CD4-positive, alpha-beta T cell treated with Interleukin-4 for 4 hours (primary cell): ENCODE measurements at regions not wholly inside any gene's neighbourhood (a gene's known extent, or its start where the extent isn't known, plus 50 kb on each side); places are given as distances from the start of the nearest gene placed in this dataset.
"Not testable (repeated sequence)": the region's sequence is repeated elsewhere in the genome, so short reads cannot be mapped to it uniquely, and the experiment has no call there.

ENCODE experiments used
- DNase-seq: peaks from one replicate; pipeline ENCODE4 v3.0.0-alpha.2; 2020

GRCh38 chrX:63285375-63285774 is 65.8 kb downstream of the SPIN4 start:
- no peak for DNase-seq

DNA sequence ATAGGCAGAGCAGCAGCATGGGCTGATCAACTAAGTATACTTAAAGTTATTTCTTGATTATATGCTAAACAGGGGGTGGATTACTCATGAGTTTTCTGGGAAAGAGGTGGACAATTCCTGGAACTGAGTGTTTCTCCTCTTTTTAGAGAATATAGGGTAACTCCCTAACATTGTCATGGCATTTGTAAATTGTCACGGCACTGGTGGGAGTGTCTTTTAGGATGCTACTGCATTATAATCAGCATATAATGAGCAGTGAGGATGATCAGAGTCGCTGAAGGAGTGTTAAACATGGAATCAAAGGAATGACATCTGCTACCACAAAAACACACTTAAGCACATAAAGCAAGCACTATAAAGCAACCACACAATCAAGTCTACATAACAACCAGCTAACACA is 66.5 kb downstream of the SPIN4 start:
- DNase-seq = no peak

GRCh38 chrX:63283348-63283747 is 67.8 kb downstream of the SPIN4 start:
- no peak for DNase-seq

GRCh38 chrX:63282828-63283227 is 68.3 kb downstream of the SPIN4 start:
- DNase-seq = no peak

DNA sequence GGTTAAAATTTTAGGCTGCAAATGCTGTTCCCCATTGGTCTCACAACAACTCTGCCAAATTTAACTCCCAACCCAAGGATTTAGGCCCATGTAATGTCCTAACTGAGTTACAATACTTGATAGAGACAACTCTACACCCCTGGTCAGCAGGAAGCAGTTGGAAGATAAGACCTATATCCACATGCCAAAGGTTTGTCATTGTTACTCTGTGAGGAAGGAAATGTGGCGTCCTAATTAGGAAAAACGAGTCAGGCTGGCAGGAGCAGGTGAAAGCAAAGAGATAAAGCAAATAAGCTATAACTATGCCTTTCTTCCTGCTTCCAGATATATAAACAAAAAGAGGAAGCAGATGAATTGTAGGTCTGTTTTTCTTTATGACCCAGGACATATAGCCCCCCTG is 69.1 kb downstream of the SPIN4 start:
- DNase-seq = no peak

DNA sequence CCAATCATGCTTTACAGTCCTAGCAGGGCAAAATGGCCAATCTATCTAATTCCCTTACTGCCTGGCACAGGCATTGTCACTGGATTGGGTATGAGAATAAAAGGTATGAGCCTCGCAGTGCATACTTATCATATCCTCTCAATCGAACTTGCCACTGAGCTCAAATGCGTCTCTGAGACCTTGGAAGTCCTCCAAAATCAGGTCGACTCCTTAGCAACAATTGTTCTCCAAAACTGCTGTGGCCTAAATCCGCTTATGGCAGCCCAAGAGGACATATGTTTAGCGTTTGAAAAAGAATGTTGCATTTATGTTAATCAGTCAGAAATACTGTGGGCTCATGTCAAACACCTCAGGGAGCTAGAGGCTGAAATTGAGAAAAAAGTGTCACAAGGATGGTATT is 69.7 kb downstream of the SPIN4 start:
- no peak for DNase-seq

DNA sequence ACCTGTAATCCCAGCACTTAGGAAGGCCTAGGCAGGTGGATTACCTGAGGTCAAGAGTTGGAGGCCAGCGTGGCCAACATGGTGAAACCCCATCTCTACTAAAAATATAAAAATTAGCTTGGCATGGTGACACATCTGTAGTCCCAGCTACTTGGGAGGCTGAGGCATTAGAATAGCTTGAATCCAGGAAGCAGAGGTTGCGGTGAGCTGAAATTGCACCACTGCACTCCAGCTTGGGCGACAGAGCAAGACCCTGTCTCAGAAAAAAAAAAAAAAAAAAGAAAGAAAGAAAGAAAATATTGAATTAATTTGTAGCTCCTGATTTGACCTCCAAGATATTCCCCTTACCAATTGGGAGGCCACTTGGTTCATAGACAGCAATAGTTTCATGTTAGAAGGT is 73.7 kb downstream of the SPIN4 start:
- DNase-seq = not testable (repeated sequence)

DNA sequence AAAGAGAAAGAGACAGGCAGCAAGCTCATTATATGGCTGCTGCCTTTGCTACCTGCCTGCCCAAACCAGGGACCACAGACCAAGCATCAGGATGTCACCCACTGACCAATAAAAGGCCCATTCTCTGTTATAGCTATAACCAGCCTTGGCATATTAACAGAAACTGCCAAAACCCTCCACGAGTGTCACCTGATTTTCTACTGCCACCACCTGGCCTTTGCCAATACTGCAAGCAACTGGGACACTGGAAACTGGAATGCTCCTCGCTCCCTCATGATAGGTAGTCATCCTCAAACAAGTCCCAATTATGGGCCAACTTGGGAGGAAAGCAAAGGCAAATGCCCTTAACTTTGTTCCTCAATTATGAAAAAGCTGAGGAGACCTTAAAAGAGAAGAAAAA is 76.0 kb downstream of the SPIN4 start:
- DNase-seq = peak; percentile 8

DNA sequence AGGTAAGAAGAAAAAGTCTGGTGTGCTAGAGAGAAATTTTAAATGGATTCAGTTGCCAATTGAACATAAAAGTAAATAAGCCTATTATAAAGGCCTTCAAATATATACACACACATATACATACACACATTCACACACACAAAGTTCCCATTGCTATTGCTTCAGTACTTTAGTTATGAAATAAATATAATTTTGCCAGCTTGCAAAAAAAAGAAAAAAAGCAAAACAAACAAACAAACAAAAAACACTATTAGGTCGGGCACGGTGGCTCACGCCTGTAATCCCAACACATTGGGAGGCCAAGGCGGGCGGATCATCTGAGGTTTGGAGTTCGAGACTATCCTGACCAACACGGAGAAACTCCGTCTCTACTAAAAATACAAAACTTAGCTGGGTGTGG is 80.3 kb downstream of the SPIN4 start:
- no peak for DNase-seq

DNA sequence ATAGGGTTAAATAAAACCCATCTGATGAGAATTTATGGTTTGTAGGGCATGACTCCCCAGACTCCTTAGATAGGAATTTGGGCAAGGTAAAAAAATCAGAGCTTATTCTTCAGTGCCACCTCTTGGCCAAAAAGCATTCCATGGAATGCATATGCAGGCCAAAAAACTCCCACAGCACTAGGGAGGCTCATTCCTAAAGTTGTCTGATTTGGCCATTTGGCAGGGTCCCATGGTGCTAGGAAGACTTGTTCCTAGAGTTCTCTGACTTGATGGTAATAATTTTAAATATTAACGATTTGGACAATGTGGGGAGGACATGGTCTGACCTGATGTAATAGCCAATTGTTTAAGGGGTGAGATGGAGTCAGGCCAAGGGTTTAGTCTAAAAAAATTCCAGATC is 93.0 kb downstream of the SPIN4 start:
- no peak for DNase-seq

DNA sequence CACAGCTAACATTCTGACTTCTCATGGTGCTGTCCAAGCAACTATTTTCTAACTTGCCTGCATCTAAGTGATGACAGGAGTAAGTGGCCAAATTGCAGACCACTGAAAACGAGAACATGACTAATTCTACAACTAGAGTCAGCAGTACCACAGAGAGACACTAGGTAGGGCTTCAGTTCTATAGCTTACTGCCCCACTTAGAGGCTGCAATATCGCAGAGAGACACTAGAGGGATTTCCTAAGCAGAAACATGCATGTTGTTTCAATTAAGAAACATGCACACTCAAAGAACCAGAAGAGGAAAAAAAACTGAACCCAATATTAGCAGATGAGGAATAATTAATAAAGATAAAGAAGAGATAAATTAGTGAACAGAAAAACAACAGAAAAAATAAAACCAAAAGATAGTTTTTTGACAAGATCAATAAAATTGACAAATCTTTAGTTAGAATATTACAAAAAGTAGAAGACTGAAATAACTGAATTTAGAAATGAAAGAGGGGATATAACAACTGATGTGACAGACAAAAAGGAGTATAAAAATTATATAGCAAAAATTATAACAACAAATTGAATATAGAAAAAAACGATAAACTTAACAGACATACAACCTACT is 100.8 kb downstream of the SPIN4 start:
- DNase-seq = peak; percentile 48

GRCh38 chrX:63242689-63243088 is 108.4 kb downstream of the SPIN4 start:
- DNase-seq = not testable (repeated sequence)

DNA sequence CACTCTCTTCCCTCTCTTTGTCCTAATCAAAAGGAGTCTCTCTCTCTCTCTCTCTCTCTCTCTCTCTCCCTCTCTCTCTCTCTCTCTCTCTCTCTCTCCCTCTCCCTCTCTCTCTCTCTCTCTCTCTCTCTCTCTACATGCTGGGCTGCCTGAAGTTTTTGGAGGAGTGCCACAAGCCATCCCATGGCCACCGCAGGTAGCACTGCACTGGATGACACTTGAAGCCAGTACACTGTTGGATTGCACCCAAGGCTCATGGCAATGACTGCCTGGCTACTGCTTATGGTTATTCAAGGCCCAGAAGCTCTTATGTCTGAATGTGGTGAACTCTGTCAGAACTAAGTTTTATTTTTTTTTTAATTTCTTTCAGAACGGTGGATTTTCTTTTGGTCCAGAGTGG is 115.2 kb downstream of the SPIN4 start:
- DNase-seq = not testable (repeated sequence)

DNA sequence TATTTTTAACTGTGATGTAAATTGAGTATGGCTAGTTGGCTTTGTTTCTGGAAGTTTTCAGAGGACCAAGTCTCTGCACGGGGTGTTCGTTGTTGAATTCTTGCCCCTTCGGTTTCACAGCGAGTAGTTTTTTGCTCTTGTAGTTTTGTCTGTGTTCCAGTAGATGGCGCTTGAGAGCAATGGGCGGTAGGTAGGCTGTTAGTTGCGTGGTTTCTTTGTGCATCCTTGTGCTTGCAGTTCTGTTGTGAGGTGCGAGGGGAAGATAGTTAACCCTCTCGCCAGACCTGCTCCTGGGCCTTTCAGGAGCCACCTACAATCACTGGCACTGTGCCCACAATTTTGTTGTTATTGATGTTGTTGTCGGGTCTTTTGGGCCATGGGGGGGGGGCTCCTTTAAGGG is 118.1 kb downstream of the SPIN4 start:
- not testable (repeated sequence) for DNase-seq

GRCh38 chrX:63218202-63218601 is 132.9 kb downstream of the SPIN4 start:
- not testable (repeated sequence) for DNase-seq

GRCh38 chrX:63217549-63217948 is 133.6 kb downstream of the SPIN4 start:
- not testable (repeated sequence) for DNase-seq

DNA sequence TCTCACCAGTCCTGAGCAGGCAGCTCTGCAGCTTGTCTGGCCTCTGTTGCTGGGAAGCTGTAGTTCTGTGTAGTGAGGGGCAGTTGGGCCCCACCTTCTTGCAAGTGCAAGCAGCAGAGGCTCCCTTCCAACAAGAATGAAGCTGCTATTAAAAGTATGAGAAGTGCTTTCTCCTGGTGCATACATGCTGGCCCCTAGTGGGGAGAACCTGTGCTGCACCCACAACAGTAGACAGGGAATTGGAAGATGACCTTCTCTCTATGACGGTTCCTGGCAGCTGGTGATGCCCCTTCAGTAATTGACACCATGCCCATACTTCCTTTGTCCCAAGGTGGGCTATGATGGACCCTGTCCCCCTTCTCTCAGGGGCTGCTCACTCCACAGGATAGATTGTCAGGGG is 141.5 kb downstream of the SPIN4 start:
- not testable (repeated sequence) for DNase-seq

GRCh38 chrX:63209128-63209527 is 142.0 kb downstream of the SPIN4 start:
- DNase-seq = not testable (repeated sequence)

DNA sequence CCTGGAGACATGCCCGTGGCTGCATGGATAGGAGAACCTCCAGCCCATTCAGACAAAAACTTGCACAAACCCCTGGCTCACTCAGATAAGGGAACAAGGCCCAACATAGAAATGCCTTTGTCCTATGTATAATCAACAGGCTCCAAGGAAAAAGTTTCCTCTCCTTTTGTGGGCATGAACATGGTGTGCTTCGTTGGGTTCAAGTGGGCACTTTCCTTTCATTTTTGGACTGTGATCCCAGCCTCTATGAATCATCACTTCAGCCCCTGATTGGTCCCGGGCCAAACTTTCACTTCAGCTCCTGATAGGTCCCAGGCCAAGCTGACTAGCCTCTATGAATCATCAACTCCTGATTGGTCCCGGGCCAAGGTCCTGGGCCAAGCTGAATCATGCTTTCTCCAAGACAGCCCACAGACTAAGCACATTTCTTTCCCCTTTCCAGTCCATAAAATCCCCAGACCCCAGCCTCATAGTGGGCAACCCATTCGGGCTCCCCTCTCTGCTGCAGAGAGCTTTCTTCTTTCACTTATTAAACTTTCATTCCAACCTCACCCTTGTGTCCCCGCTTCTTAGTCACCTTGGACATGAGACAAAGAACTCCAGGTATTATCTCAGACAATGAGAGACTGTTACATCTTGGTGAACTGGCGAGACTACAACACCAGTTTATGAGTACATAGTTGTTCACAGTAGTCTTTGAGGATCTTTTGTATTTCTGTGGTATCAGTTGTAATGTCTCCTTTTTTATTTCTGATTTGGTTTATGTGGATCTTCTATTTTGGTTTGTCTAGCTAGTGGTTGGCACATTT is 146.7 kb downstream of the SPIN4 start:
- DNase-seq = not testable (repeated sequence)

- not testable (repeated sequence) for DNase-seq
Measured at GRCh38 chrX:63201987-63202386, 149.1 kb downstream of the SPIN4 start.

DNA sequence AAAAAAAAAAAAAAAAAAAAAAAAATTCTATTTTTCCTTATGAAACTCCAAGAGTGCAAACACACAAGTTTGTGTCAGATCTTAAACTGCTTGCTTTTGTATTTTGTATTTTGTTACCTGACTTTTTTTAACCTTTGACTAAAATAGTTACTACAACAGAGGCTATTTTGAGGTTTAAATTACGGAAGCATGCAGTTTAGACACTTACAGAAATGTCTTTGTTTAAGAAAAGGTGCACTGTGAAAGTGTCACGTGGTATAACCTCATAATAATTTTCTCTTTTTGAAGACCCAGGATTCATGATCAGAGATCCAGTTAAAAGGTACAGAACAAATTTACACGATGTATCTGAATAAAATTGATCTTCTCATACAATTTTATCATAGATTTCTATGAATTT is 152.4 kb downstream of the SPIN4 start:
- not testable (repeated sequence) for DNase-seq

GRCh38 chrX:63192366-63193041 is 158.6 kb downstream of the SPIN4 start:
- not testable (repeated sequence) for DNase-seq

GRCh38 chrX:63186137-63186536 is 165.0 kb downstream of the SPIN4 start:
- DNase-seq = no peak

DNA sequence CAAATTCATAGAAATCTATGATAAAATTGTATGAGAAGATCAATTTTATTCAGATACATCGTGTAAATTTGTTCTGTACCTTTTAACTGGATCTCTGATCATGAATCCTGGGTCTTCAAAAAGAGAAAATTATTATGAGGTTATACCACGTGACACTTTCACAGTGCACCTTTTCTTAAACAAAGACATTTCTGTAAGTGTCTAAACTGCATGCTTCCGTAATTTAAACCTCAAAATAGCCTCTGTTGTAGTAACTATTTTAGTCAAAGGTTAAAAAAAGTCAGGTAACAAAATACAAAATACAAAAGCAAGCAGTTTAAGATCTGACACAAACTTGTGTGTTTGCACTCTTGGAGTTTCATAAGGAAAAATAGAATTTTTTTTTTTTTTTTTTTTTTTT is 171.3 kb downstream of the SPIN4 start:
- not testable (repeated sequence) for DNase-seq
